OCI-LY1 (cell line): ENCODE measurements at regions not wholly inside any gene's neighbourhood (a gene's known extent, or its start where the extent isn't known, plus 50 kb on each side); places are given as distances from the start of the nearest gene placed in this dataset.

Experiments used
- CTCF ChIP-seq: fragments of 200-600 bp; sonication (generic), shearing (Covaris generic); IDR thresholded peaks from 2 replicates; pipeline ENCODE4 v1.5.1; 2017; ENCODE audit warnings: mild to moderate bottlenecking, antibody characterized with exemption, low read length, moderate library complexity, mixed read lengths
- EZH2 ChIP-seq: fragments of 200-600 bp; sonication (generic), shearing (Covaris generic); IDR thresholded peaks from 2 replicates; pipeline ENCODE4 v1.8.0; 2017; ENCODE audit warnings: borderline replicate concordance, mixed run types, mild to moderate bottlenecking, antibody characterized with exemption, low read length, moderate library complexity, mixed read lengths

GRCh38 chrY:13149148-13149547 lies 244.5 kb downstream of the DDX3Y start:
- TF ChIP-seq CTCF (no peak), EZH2 (no peak)
